ELR (cell line): ENCODE measurements at regions not wholly inside any gene's neighbourhood (a gene's known extent, or its start where the extent isn't known, plus 50 kb on each side); places are given as distances from the start of the nearest gene placed in this dataset.
"Not testable (repeated sequence)": the region's sequence is repeated elsewhere in the genome, so short reads cannot be mapped to it uniquely, and the experiment has no call there.

Experiments
- DNase-seq: peaks from one replicate; pipeline ENCODE4 v3.0.0-alpha.2; 2015; ENCODE audit warnings: low read depth

DNA sequence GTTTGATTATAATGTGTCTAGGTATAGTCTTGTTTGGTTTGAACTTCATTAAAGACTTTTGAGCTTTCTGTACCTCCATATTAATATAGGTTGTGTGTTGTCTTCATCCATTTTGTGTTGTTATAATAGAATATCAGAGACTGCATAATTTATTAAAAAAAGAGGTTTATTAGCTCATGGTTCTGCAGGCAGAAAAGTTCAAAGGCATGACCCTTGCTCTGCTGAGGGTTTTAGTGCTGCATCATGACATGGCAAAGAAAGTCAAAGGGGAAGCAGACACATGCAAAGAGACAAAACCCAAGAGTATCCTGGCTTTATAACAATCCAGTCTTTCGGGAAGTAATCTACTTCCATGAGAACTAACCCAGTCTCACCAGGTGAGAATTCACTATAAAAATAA, 358.2 kb downstream of the EDEM1 start:
- DNase-seq: no peak

DNA sequence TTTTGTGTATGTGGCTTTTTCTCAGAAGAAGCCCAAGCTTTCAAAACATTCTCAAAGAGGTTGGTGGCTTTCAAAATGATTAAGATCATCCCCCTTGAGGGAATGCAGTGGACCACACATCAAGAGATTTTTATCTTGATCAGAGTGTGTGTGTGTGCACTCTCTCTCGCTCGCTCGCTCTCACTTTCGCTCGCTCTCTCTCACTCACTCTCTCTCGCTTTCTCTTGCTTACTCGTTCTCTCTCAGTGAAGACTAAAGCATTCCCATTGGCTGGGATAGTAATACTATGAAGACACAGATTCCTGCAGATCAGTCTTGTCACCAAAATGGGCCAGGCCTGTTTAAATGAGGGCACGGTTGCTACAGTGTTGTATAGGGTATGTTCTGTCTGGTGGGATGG, 365.7 kb downstream of the EDEM1 start:
- DNase-seq: no peak

DNA sequence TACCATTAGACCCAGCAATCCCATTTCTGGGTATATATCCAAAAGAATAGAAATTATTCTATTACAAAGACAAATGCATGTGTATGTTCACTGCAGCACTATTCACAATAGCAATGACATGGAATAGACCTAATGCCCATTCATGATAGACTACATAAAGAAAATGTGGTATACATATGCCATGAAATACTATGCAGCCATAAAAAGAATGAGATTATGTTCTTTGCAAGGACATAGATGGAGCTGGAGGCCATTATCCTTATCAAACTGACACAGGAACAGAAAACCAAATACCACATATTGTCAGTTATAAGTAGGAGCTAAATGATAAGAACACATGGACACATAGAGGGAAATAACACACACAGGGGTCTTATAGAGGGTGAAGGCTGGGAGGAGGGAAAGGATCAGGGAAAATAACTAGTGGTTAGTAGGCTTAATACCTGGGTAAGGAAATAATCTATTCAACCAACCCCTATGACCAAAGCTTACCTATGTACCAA, 366.8 kb downstream of the EDEM1 start:
- no peak for DNase-seq

DNA sequence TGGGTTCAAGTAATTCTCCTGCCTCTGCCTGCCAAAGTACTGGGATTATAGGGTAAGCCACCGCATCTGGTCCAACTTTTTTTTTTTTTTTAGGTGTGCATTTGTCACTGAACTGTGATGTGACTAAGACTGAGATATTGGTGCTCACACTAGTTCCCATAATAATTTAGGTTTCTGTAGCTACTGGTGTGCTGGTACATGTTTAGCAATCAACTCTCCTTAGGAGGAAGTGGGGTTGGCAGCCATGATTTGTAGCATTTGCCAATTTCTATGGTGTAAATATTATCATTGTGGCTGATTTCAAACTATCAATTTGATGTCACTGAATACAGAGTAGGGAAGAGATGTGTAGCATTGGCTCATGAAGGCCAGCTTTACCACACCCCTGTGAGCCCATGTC, 372.7 kb downstream of the EDEM1 start:
- no peak for DNase-seq

DNA sequence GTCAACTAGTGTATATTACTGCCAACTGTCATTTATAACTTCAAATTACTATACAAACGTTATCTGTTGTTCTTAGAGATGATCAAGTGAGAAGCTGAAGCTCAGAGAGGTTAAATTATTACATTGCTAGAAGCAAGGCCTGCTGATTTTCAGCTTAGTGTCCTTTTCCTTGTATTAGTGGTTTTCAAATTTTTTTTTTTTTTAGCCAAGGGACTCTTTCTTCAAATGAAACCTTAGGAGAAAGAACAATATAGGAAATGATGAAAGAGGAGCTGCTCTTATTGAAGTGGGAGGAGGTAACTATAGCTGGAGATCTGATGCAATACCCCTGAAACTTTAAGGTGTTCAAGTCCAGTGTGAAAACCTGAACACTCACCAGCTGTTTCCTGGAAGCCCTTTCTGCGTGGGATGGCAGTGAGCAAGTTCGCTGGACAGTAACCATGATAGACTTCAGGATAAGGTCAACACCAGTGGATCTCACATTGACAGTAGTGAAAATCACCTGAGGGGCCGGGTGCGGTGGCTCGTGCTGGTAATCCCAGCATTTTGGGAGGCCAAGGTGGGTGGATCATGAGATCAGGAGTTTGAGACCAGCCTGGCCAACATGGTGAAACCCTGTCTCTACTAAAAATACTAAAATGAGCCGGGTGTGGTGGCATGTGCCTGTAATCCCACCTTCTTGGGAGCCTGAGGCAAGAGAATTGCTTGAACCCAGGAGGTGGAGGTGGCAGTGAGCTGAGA, 376.2 kb downstream of the EDEM1 start:
- no peak for DNase-seq

DNA sequence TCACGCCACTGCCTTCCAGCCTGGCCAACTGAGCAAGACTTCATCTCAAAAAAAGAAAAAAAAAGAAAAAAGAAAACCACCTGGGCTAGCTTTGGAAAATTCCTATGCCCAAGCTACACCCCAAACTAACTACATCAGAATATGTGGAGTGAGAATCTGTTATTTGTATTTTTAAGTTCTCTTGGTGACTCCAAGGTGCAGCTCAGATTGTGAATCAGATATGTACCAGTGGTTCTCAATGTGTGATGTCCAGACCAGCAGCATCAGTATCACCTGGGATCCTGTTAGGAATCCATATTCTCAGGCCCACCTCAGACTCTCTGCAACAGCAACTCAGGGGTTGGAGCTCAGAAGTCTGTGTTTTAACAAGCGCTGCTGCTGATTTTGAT, 376.8 kb downstream of the EDEM1 start:
- no peak for DNase-seq

DNA sequence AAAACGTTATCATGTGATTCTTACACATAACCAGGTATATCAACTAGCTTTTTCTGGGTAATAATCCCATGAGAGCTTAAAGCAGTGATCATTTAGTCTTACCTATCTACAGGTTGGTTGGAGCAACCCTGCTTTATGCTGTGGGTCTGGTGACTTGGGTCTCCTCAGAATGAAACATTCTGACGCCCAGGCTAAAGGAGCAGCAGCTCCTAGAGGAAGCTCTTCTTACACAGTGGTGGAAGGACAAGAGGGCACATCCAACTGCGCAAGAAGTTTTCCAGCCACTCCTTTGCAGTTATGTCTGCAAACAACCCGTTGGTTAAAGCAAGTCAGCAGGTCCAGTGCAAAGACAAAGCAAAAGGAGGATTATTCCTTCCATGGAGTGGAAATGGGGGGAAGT, 377.5 kb downstream of the EDEM1 start:
- no peak for DNase-seq

DNA sequence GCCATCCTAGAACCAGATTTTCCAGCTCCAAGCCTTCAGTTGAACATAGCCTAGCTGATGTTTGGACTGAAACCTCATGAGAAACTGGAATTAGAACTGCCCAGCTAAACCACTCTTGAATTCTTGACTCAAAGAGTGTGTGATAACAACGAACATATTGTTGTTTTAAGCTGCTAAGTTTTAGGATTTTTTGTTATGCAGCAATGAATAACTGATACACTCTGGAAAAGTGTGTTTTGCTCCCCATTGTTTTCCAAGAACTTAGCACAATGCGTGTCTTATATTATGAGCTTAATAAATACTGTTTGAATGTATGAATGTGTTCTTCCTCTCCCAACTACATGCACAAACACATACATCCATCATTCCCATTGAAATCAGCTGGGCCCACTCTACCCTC, 379.6 kb downstream of the EDEM1 start:
- no peak for DNase-seq

DNA sequence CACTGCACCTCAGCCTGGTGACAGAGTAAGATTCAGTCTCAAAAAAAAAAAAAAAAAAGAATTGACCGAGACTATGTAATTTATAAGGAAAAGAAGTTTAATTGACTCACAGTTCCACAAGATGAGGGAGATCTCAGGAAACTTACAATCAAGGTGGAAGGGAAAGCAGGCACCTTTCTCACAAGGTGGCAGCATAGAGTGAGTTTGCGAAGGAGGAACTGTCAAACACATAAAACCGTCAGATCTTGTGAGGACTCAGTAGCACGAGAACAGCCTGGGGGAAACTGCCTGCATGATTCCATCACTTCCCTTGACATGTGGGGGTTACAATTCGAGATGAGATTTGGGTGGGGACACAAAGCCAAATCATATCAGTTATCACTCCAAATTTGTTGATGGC, 380.9 kb downstream of the EDEM1 start:
- DNase-seq: no peak

DNA sequence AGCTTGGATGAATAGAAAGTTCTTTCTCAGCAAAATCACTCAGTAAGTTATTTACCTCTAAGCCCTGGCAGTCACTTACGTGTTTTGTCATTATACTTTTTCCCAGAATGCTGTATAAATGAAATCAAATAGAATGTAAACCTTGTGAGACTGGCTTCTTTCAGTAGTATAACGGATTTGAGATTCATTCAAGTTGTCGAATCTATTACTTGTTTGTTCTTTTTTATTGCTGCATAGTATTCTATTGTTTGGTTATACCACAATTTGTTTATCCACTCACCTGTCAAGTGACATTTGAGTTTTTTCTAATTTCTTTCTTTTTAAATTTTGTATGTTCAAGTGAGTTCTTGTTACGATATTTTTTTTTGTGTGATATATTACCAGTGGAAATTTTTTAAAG, 381.6 kb downstream of the EDEM1 start:
- DNase-seq: no peak

DNA sequence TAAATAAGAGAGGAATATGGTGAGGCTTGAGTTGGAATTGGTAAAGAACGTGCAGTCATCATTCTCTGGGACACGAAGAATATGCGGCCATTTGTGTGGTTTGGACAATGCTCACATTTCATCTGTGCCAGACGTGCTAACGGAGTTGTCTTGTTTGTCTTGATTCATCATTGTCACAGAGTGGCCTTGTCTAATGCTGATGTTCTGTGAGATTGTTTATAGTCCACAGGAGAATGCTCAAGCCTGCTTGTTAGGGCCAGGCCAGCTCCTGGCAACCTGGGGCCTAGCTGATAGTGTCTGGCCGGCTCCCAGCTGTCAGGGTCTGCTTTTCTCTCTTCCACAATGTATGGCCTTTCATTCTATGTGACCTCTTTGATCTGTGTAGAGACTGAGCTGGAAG, 384.7 kb downstream of the EDEM1 start:
- DNase-seq: no peak

DNA sequence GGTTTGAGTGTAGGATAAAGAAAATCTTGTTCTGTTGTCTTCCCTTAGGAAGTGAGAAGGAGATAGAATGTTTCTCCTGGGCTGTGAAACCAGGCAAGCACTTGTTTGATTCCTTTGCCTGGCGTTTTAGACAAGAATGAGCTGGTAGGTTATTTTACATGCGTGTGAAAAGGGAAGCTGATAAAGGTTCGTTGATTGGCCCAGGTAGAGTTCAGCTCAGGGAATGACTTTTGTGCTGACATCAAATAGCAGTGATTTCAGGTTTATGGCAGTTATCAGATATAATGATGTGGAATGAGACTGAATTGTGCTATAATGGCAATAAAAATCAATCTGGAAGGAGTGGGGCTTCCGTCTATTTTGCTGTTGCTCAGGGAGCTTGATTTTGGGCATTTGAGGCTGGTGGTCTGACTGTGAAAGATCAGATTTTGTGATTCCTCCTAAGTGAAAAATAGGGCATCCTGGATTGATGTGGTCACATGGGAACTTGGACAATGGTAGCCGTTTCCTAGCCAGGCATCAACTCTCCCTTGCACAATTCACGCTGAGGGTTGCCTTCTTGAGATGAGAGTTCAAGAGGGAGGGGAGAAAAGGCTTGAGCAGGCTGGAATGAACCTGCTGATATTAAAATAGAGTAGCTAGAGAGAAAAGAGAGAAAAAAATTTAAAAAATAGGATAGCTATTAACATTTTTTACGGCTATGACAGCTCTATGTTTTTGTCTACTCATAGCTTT, 388.9 kb downstream of the EDEM1 start:
- no peak for DNase-seq

DNA sequence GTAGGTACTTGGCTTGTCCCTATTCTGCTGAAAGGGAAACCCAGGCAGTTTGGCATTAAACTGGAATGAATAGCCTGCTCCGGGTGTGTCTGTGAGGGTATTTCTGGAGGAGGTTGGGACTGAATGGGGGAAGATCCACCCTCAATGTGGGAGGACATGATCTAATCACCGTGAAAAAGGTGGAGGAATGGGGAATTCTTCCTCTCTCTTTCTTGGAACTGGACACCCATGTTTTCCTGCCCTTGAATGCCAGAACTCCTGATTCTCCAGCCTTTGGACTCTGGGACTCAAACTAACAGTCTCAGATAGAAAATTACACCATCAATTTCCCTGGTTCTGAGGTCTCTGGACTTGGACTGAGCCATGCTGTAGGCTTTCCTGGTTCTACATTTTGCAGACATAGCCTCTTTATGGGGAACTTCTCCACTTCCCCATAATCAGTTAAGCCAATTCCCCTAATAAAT, 391.7 kb downstream of the EDEM1 start:
- DNase-seq: no peak

DNA sequence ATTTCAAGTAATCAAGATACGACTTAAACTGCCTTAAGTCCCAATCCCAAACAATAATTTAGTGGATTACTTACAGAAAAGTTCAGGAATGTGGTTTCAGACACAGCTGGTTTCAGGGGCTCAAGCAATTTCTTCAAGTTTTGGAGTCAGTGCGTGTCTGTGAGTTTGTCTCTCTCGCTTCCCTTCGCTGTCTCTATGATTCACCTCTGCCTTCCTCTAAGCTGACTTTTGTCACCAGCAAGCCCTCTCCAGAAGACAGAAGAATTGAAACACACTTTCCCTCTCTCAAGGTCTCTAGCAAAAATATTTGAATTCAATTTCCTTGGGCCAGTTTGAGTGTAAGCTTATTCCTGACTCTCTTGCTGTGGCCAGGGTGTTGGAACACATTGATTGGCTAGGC, 392.4 kb downstream of the EDEM1 start:
- no peak for DNase-seq

DNA sequence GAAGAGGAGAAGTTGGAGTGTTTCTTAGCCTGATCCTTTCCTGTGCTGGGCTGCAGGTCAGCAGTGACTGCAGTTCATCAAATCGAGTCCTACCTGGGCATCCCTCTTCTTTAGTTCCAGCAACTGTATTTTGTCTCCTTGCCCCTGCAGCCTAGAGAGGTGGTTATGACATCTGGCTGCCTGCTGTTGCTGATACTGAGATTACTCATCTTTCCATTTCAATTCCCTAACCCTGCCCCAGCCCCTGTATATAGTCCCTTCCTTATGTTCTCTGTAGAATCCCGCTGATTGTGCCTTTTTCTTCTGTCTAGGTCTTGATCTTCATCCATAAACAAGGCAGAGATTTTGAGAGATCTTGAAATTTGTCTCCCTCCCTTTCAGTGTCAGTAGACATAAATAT, 393.3 kb downstream of the EDEM1 start:
- no peak for DNase-seq

DNA sequence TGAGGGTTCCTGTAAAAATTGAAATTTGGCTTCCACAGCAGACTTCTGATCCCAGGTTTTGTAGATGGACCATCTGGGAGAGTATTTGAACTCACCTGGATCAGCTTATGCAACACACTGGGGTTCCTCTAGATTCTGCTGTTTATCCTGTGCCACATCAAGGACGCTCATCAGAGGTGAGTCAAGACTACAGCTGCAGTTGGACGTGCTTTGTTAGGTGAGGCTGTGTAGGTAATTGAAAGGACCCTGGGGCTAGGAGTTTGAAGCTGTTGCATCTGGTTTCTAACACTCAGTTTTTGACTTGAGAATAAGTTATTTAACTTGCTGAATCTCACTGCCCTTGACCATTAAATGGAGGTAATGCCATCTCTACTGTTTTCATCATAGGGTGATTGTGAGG, 394.2 kb downstream of the EDEM1 start:
- DNase-seq: no peak

DNA sequence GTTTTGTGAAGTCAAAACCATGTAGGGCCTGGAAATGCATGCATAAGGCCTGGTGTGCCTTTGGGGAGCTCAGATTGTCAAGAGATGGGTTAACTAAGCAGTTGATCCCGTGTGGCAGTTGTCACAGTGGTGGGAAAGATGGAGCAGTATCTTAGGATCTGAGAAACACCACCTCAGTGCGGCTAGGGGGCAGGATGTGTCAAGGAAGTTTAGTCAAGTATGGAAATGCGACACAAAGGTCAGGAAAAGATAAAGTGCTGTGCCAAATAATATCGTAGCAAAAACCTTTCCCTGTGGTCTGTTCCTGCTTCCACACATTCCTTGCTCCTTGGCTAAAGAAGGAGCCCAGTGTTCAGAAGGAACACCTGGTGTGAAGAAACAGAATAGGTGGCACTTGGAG, 396.4 kb downstream of the EDEM1 start:
- DNase-seq: no peak

DNA sequence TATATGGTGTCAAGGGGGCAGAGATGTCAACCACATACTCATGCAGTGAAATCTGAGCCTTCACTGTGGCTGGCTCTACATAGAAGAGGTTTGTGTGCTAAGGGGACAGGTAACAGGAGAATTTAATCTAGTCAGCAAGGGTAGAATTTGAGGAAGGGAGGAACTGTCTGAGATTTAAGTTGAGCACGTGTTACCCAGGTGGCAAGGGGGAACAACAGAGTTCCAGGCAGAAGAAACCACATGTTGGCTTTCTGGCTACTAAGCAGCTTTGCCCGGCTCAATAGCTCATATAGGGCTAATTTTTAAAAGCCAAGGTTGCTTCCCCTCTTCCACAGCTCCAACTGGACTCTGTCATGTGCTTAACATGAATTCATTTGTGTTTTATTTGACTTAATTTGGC, 397.6 kb downstream of the EDEM1 start:
- no peak for DNase-seq

DNA sequence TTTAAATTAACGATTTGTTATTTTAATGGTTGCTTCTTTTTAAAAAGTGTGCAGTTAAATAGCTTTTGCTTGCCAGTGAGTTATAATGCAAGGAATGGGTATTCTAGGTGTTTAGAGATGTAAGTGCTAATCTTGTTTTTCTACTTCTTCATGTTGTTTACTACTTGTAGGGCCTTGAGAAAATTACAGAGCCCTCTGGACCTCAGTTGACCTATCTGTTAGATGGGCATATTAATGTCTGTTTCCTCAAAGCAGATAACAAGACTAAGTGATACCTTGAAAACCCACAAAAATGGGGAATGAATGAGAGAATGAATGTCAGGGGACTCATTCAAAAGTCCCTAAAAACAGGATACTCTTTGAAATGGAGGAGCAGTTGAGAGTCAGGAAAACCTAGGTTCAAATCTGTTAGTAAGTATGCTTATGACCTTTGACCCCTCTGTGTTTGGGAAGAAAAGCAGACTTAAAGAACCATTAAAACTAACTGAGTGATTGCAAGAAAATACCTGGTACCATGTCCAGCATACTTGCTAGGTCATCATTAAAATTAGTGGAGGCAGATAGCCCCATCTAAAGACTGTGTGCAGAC, 419.5 kb downstream of the EDEM1 start:
- DNase-seq: no peak

DNA sequence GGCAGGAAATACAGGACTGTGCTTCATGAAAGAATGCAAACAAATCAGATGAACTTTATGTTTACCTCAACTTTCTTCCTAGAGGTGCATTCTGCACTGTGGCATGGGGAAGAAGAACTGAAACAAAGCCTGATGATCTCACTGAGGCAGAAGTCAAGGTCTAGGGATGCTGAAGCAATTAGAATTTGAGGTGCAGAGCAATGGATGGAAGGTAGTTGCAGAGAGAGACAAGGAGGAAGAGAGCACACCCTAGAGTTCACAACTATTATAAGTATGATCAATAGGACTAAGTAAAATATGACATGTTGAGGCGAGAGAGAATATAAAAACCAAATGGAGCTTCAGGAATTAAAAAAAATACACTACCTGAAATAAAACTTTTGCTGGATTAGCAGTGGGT, 420.1 kb downstream of the EDEM1 start:
- no peak for DNase-seq

DNA sequence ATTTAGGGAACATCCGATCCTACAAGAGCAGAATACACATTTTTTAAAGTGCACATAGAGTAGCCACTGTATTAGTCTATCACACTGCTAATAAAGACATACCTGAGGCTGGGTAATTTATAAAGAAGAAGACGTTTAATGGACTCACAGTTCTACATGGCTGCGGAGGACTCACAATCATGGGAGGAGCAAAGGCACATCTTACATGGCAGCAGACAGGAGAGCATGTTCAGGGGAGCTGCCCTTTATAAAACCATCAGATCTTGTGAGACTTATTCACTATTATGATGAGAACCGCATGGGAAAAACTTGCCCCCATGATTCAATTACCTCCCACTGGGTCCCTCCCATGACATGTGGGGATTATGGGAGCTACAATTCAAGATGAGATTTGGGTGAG, 421.5 kb downstream of the EDEM1 start:
- not testable (repeated sequence) for DNase-seq

DNA sequence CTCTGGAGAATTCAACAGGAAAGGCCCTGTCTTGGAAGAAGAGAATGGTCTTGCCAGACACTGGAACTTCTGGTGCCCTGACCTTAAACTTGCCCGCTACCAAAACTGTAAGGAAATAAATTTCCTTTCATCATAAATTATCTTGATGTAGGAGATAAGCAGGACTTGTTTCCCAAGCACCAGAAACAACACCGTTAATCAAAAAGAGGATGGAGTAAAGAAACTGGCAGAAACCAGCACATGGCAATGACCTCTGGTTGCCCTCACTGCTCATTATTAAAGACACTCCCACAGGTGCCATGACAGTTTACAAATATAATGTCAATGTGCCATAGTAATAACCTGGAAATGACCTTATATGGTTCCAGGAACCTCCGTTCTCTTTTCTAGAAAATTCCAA, 426.1 kb downstream of the EDEM1 start:
- DNase-seq: no peak

DNA sequence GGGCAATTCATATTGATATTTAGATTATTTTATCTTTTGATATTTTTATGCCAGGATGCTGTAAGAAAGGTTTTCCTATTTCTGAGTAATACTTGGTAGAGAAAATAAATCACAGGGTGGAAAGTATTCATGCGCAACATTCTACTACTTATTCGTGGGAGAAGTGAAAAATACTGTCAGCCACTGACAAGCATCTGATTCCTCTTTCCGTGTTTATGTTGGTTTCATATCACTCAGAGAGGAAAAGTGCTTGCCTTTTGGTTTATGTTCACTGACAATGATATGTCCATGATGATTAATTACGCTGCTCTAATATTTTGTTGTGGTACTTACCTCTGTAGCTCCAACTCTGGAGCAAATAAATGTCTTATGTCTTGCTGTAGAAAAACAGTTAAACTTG, 429.4 kb downstream of the EDEM1 start:
- no peak for DNase-seq
